SK-N-SH treated with all-trans-retinoic acid at 6 μM for 48 hours (cell line): ENCODE measurements at regions not wholly inside any gene's neighbourhood (a gene's known extent, or its start where the extent isn't known, plus 50 kb on each side); places are given as distances from the start of the nearest gene placed in this dataset.

Source experiments
- ARNTL ChIP-seq: fragments of 450-650 bp; formaldehyde crosslinking; IDR thresholded peaks from 2 replicates; pipeline ENCODE4 v1.5.0; 2020; ENCODE audit warnings: low read depth, mild to moderate bottlenecking, moderate library complexity, borderline replicate concordance
- CREB5 ChIP-seq: fragments of 250-450 bp; sonication (Bioruptor Pico); IDR thresholded peaks from 2 replicates; pipeline ENCODE4 v1.5.1; 2020; ENCODE audit warnings: low read depth, mild to moderate bottlenecking, moderate library complexity
- CSDC2 ChIP-seq: fragments of 250-450 bp; sonication (Bioruptor Pico); IDR thresholded peaks from 2 replicates; pipeline ENCODE4 v1.5.0; 2020; ENCODE audit warnings: mild to moderate bottlenecking, moderate library complexity
- CSRNP3 ChIP-seq: fragments of 250-450 bp; sonication (Bioruptor Pico); IDR thresholded peaks from 2 replicates; pipeline ENCODE4 v1.5.1; 2021; ENCODE audit warnings: mild to moderate bottlenecking, moderate library complexity
- PPARA ChIP-seq: fragments of 250-450 bp; sonication (Bioruptor Pico); IDR thresholded peaks from 2 replicates; pipeline ENCODE4 v1.5.0; 2020; ENCODE audit warnings: mild to moderate bottlenecking, borderline replicate concordance
- RARB ChIP-seq: fragments of 250-450 bp; sonication (Bioruptor Pico); IDR thresholded peaks from 2 replicates; pipeline ENCODE4 v1.8.0; 2021; ENCODE audit warnings: mild to moderate bottlenecking, moderate library complexity
- ZNF70 ChIP-seq: fragments of 450-650 bp; formaldehyde crosslinking; IDR thresholded peaks from 2 replicates; pipeline ENCODE4 v1.5.0; 2020; ENCODE audit warnings: mild to moderate bottlenecking, moderate library complexity

DNA sequence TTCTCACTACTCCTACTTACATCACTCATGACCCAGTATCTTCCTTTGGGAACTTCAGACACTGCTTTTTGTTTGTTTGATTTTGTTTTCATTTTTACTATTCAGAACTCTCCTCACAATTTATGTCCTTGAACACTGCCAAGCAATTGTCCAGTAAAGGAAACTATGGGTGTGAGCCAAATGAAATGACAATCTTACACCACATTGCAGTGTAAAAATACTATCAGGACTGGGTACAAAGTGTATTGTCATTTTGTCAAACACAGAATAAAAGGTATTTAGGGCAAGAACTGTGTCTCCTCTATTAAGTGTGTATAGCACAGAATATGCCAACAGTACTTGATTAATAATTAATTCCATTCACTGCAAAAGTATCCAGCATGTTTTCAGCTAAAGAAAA is 199.3 kb downstream of the ALG10B start:
- no peak for TF ChIP-seq ZNF70 (CRISPR knock-in tag)
- no peak for TF ChIP-seq RARB (CRISPR knock-in tag)
- no peak for TF ChIP-seq ARNTL (CRISPR knock-in tag)
- TF ChIP-seq PPARA (CRISPR knock-in tag): no peak
- TF ChIP-seq CSRNP3 (CRISPR knock-in tag): no peak
- no peak for TF ChIP-seq CSDC2 (CRISPR knock-in tag)
- TF ChIP-seq CREB5 (CRISPR knock-in tag): no peak
